Esophagus muscularis mucosa (tissue), 3 donors: ENCODE measurements at regions not wholly inside any gene's neighbourhood (a gene's known extent, or its start where the extent isn't known, plus 50 kb on each side); places are given as distances from the start of the nearest gene placed in this dataset.

Source experiments
- CTCF ChIP-seq, 3 experiments: fragments of 200-600 bp in 2 of 3; fragments of 450-650 bp in 1 of 3; sonication (generic) in 2 of 3; IDR thresholded peaks; one replicate each; pipeline ENCODE4 v1.5.1; 2017 to 2019; ENCODE audit warnings: antibody characterized with exemption in 3 of 3, mild to moderate bottlenecking in 2 of 3, moderate library complexity in 1 of 3
- POLR2A ChIP-seq: fragments of 450-650 bp; IDR thresholded peaks from one replicate; pipeline ENCODE4 v1.6.1; 2017; ENCODE audit warnings: antibody characterized with exemption, moderate library complexity, mild to moderate bottlenecking, low read depth
- POLR2AphosphoS5 ChIP-seq, 2 donors: sonication (generic); formaldehyde crosslinking; IDR thresholded peaks; one replicate each; pipeline ENCODE4 v1.6.1; 2017; ENCODE audit warnings: antibody characterized with exemption in 2 of 2

GRCh38 chr5:87717761-87718160 lies 305.0 kb upstream of the CCNH start:
- TF ChIP-seq CTCF (IDR thresholded peaks at IDR 0.05) = no peak
- TF ChIP-seq POLR2A = no peak
- TF ChIP-seq POLR2AphosphoS5 (IDR thresholded peaks at IDR 0.05) = no peak
